Activated naive CD4-positive, alpha-beta T cell treated with anti-CD3 and anti-CD28 coated beads, Interleukin-2, amount 50 U/mL, for 24 hours (primary cell): ENCODE measurements at regions not wholly inside any gene's neighbourhood (a gene's known extent, or its start where the extent isn't known, plus 50 kb on each side); places are given as distances from the start of the nearest gene placed in this dataset.

Experiments
- H3K27ac Mint-ChIP-seq: one replicate; pipeline ENCODE4 v1.8.0; 2021; ENCODE audit warnings: mild to moderate bottlenecking, mixed read lengths
- H3K27me3 Mint-ChIP-seq: one replicate; pipeline ENCODE4 v1.8.0; 2021; ENCODE audit warnings: mixed read lengths
- H3K36me3 Mint-ChIP-seq: one replicate; pipeline ENCODE4 v1.8.0; 2021; ENCODE audit warnings: mixed read lengths
- H3K4me1 Mint-ChIP-seq: one replicate; pipeline ENCODE4 v1.8.0; 2021; ENCODE audit warnings: mixed read lengths
- H3K4me3 Mint-ChIP-seq: one replicate; pipeline ENCODE4 v1.8.0; 2021; ENCODE audit warnings: mild to moderate bottlenecking, mixed read lengths
- H3K9me3 Mint-ChIP-seq: one replicate; pipeline ENCODE4 v1.8.0; 2021; ENCODE audit warnings: mixed read lengths

GRCh38 chr2:16464641-16465040 is 201.0 kb downstream of the CYRIA start:
- Mint-ChIP-seq H3K4me3 (no peak overlapping the region), H3K9me3 (peaks cover under 1% of the 10 kb centered on the region), H3K4me1 (no peaks in the 10 kb centered on the region), H3K36me3 (no peaks in the 10 kb centered on the region), H3K27ac (no peak overlapping the region), H3K27me3 (peaks cover 14% of the 10 kb centered on the region)

DNA sequence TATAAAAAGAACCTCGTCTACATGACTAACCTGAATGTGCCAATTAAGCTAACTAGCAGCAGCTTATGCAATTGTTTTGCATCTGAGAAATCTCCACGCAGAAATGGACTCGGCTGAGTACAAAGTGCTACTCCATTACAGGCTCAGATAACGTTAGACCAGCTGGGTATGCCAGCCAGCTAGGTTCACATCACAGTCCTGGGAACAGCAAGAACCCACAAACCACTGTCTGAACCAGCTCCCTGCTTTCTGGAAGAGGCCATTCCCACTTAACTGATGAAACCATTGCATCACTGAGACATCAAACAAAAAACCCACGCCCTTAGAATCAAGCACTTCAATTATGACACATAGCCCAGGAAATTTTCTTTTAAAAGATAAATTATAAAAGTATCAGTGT is 202.7 kb downstream of the CYRIA start:
- Mint-ChIP-seq H3K9me3 (peaks cover 9% of the 10 kb centered on the region), H3K4me3 (no peak overlapping the region), H3K27me3 (peaks cover 14% of the 10 kb centered on the region), H3K4me1 (no peaks in the 10 kb centered on the region), H3K36me3 (no peaks in the 10 kb centered on the region), H3K27ac (no peak overlapping the region)

- Mint-ChIP-seq H3K36me3 (no peaks in the 10 kb centered on the region), H3K9me3 (peaks cover 9% of the 10 kb centered on the region), H3K27ac (no peak overlapping the region), H3K4me1 (no peaks in the 10 kb centered on the region), H3K4me3 (no peak overlapping the region), H3K27me3 (peaks cover 14% of the 10 kb centered on the region)
These were observed 204.0 kb downstream of the CYRIA start for GRCh38 chr2:16461672-16462071.

DNA sequence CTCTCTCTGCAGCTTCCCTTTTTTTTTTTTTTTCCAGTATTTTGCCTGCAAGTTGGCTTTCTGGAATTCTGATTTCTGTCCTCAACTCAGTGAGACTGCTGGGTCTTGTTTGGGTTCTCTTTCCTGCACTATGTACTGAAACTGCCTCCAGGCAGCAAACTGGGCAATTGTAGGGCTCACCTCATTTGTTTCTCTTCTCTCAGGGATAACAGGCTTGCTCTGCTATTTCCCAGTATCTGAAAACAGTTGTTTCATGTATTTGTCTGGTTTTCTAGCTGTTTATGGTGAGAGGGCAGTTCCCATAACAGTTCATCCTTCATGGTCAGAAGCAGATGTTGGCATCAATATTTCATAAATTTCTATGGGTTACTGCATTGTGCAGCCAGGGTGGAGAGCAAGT is 206.0 kb downstream of the CYRIA start:
- no peaks in the 10 kb centered on the region for H3K4me1 Mint-ChIP-seq
- H3K36me3 Mint-ChIP-seq = no peaks in the 10 kb centered on the region
- H3K4me3 Mint-ChIP-seq = no peak overlapping the region
- peaks cover 9% of the 10 kb centered on the region for H3K9me3 Mint-ChIP-seq
- H3K27ac Mint-ChIP-seq = no peak overlapping the region
- H3K27me3 Mint-ChIP-seq = peaks cover 14% of the 10 kb centered on the region

GRCh38 chr2:16454621-16455020 is 211.0 kb downstream of the CYRIA start:
- Mint-ChIP-seq H3K4me1 (no peaks in the 10 kb centered on the region), H3K27ac (no peak overlapping the region), H3K9me3 (peaks cover 9% of the 10 kb centered on the region), H3K36me3 (no peaks in the 10 kb centered on the region), H3K27me3 (peaks cover 5% of the 10 kb centered on the region), H3K4me3 (no peak overlapping the region)

GRCh38 chr2:16452123-16452522 is 213.5 kb downstream of the CYRIA start:
- no peak overlapping the region for H3K27ac Mint-ChIP-seq

DNA sequence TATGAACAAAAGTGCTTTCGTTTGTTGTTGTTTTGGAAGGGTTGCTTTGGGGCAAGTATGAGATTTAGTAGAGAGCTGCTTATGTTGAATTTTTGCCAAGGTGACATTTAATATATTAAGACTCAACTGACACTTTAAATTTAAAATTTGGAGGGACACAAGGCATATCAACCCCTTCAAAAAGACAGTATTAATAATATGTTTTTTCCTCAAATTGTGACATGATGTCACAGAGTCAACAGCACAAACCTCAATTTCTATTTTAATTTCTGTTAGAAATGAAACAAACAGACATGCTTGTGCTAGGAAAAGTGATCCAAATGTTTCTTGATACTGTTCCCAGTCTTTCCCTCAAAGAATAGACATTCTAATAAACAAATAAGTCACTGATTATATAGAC is 218.9 kb downstream of the CYRIA start:
- Mint-ChIP-seq H3K36me3 (no peaks in the 10 kb centered on the region), H3K9me3 (no peaks in the 10 kb centered on the region), H3K4me1 (no peaks in the 10 kb centered on the region), H3K27me3 (peaks cover 6% of the 10 kb centered on the region), H3K27ac (no peak overlapping the region), H3K4me3 (no peak overlapping the region)

More at GRCh38 chr2:16452123-16452522, 213.5 kb downstream of the CYRIA start:
- Mint-ChIP-seq H3K9me3 (no peaks in the 10 kb centered on the region), H3K27me3 (peaks cover 6% of the 10 kb centered on the region), H3K4me3 (no peak overlapping the region), H3K4me1 (no peaks in the 10 kb centered on the region), H3K36me3 (no peaks in the 10 kb centered on the region)

DNA sequence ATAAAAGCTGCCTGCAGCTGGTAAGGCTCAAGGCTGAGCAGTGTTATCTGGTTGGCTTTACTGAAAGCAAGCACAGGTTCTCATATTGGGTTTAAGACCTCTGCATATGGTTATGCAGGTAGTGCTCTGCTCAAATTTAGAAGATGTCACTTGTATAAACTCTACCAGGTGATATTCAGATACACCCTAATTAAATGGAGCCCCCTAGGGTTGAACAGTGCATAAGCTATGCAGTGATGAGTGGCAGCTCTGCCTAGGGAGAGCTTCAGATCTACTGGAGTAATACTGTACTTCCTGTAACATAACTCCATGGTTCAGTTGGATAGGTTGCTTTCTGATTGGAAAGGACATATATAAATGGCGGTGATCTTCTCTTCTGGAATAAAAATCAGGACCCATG is 222.7 kb downstream of the CYRIA start:
- Mint-ChIP-seq H3K4me3 (no peak overlapping the region), H3K27me3 (peaks cover 3% of the 10 kb centered on the region), H3K9me3 (no peaks in the 10 kb centered on the region), H3K27ac (no peak overlapping the region), H3K36me3 (no peaks in the 10 kb centered on the region), H3K4me1 (no peaks in the 10 kb centered on the region)

GRCh38 chr2:16441431-16441830 is 224.2 kb downstream of the CYRIA start:
- H3K36me3 Mint-ChIP-seq = no peaks in the 10 kb centered on the region
- H3K4me3 Mint-ChIP-seq = no peak overlapping the region
- H3K27ac Mint-ChIP-seq = no peak overlapping the region
- H3K4me1 Mint-ChIP-seq = no peaks in the 10 kb centered on the region
- H3K27me3 Mint-ChIP-seq = peaks cover 3% of the 10 kb centered on the region
- no peaks in the 10 kb centered on the region for H3K9me3 Mint-ChIP-seq

DNA sequence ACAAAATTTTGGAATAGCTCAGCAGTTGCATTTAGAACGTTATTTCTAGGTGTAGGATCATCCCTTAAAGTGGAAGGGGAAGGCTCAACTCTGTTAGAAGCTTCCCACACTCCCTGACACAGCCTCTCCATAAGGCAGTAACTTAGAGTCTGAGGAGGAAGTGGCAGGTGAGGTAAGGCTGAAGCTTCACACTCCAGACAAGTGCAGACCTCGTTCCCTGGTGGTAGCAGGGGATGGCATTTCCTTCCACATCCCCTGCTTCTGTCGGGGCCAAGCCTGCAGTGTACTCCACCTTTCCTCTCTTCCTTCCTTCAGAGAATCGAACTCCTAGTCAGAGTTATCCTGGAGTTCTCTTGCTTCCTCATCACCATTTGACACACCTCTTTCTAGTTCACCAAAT is 224.7 kb downstream of the CYRIA start:
- no peaks in the 10 kb centered on the region for H3K36me3 Mint-ChIP-seq
- peaks cover 3% of the 10 kb centered on the region for H3K27me3 Mint-ChIP-seq
- no peak overlapping the region for H3K4me3 Mint-ChIP-seq
- H3K4me1 Mint-ChIP-seq = no peaks in the 10 kb centered on the region
- no peaks in the 10 kb centered on the region for H3K9me3 Mint-ChIP-seq
- H3K27ac Mint-ChIP-seq = no peak overlapping the region

DNA sequence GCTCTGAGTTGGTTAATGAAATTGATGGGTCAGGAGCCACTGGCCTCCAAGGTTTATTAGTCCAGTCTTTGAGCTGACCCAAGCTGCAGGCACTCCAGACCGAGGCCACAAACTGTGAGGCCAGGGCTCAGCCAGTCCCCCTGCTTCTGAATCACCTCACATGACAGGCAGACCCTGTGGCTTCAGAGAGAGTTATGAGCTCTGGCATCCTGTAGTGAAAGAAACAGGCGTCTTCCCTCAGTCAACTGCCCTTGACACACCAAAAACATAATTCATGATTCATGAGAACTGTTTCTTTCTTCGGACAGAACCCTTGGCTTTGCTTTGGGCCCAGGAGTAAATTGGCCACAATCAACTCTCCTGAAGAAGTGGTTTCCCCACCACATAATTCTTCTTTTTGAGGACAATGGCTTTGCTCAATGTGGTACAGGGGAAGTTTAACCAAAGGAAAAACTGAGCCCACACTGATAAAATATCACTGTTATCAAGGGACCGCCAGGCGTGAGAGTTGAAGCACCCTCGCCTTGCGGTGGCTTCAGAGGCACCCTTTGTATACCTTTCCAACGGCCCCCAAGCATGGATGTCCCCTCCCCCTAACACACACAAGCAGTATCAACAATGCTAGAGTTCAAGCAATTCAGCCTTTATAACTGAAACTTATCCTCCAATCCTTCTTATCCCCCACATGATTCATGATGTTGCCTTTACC is 226.9 kb downstream of the CYRIA start:
- no peaks in the 10 kb centered on the region for H3K36me3 Mint-ChIP-seq
- H3K27me3 Mint-ChIP-seq = peaks cover 3% of the 10 kb centered on the region
- H3K9me3 Mint-ChIP-seq = no peaks in the 10 kb centered on the region
- no peak overlapping the region for H3K27ac Mint-ChIP-seq
- no peaks in the 10 kb centered on the region for H3K4me1 Mint-ChIP-seq
- no peak overlapping the region for H3K4me3 Mint-ChIP-seq

GRCh38 chr2:16437189-16437588 is 228.4 kb downstream of the CYRIA start:
- H3K27ac Mint-ChIP-seq = no peak overlapping the region
- peaks cover 3% of the 10 kb centered on the region for H3K27me3 Mint-ChIP-seq
- H3K9me3 Mint-ChIP-seq = no peaks in the 10 kb centered on the region
- no peak overlapping the region for H3K4me3 Mint-ChIP-seq
- no peaks in the 10 kb centered on the region for H3K4me1 Mint-ChIP-seq
- H3K36me3 Mint-ChIP-seq = no peaks in the 10 kb centered on the region

GRCh38 chr2:16434393-16434792 is 231.2 kb downstream of the CYRIA start:
- Mint-ChIP-seq H3K4me3 (no peak overlapping the region), H3K9me3 (no peaks in the 10 kb centered on the region), H3K4me1 (no peaks in the 10 kb centered on the region), H3K36me3 (no peaks in the 10 kb centered on the region), H3K27ac (no peak overlapping the region), H3K27me3 (peaks cover 3% of the 10 kb centered on the region)

DNA sequence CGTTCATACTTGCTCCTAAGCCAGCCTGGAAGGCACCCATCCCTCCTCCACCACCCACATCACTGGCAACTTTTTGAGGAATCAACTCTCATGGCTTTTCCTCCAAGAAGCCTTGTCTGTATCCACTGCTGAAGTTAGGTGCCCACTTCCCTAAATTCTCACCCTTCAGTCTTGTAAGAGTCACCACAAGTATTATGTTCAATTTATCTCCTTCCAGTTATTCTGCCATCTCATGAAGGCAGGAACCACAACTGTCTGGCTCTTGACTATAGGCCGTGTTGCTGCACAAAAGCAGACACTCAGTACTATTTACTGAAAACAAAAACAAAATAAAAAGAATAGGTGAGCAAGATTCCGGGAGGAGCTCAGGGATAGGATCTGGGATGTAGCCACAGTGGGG is 234.8 kb downstream of the CYRIA start:
- Mint-ChIP-seq H3K9me3 (no peaks in the 10 kb centered on the region), H3K4me1 (no peaks in the 10 kb centered on the region), H3K27me3 (peaks cover 3% of the 10 kb centered on the region), H3K36me3 (no peaks in the 10 kb centered on the region), H3K4me3 (no peak overlapping the region), H3K27ac (no peak overlapping the region)

DNA sequence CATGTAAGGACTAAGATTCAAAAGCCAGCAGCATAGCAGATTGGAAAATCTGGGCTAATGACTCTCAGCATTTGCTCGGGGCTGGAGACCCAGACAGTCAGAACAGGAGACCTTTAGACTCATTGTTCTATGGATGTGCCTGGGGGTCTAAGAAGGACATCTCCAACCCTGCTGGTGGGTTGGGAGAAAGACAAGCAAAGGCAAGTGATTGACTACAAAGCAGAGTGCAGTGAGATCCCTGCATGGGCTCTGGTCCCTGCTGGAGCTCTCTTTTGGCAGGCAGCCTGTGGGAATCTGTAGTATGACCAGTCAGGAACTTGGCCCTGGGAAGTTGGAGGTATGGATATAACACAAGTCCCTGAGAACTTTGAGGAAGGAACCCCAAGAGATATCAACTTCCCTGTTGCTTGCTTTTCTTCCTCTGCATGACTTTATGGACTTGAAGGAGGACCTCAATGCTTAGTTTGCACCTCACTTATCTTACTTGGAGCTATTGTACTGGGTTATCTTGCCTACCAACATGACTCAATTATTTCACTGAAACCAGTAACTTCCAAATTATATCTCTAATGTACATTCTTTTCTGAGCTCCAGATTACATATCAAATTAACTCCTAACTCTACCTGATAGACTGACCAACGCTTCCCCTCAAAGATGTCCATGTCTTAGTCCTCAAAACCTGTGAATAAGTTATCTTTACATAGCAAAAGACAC is 236.0 kb downstream of the CYRIA start:
- H3K9me3 Mint-ChIP-seq = no peaks in the 10 kb centered on the region
- no peak overlapping the region for H3K27ac Mint-ChIP-seq
- H3K27me3 Mint-ChIP-seq = peaks cover 3% of the 10 kb centered on the region
- H3K4me1 Mint-ChIP-seq = no peaks in the 10 kb centered on the region
- no peak overlapping the region for H3K4me3 Mint-ChIP-seq
- no peaks in the 10 kb centered on the region for H3K36me3 Mint-ChIP-seq

DNA sequence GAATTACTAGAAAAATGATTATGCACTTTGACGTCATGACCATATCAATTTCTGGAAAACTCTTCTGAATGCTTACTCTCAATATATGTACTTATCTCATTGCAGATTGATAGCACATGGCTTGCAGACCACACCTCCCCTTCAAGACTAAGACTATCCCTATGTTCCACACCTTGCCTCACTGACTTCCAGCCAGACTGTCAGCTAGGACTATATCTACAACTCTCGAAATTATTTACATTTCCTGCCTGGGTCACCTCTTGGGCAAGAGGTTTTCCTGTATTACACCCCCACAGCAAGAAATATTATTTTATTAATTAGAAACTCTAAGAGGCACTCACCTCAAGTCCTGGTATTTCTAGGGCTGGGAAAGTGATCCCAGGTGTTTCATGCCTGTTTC is 236.6 kb downstream of the CYRIA start:
- H3K4me1 Mint-ChIP-seq = no peaks in the 10 kb centered on the region

More for the DNA sequence above, 236.6 kb downstream of the CYRIA start:
- Mint-ChIP-seq H3K27me3 (peaks cover 3% of the 10 kb centered on the region), H3K27ac (no peak overlapping the region), H3K9me3 (no peaks in the 10 kb centered on the region), H3K4me3 (no peak overlapping the region), H3K36me3 (no peaks in the 10 kb centered on the region)
